ENCODE measurements at regions not wholly inside any gene's neighbourhood (a gene's known extent, or its start where the extent isn't known, plus 50 kb on each side); places are given as distances from the start of the nearest gene placed in this dataset.
A peak's percentile ranks its signal among the peaks of the same experiment; 100 is the strongest.

DNA sequence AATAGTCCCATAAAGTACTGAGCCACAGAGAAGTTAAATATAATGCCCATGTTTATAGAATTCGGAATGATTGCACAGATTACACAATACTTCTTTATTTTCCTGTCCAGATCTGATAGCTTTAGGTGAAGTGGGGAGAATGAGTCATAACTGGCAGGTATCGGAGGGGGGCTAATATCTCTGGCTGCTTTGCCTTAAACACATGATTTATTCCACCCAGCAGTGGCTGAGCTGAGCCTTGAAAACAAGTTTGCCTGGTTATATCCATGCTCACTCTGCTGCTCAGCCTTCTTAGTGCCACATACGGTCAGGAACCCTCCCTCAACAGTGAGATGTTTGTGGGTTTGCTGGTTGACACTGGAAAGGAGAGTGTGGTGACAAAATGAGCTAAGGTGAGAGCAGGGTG is 119.7 kb upstream of the ZNF648 start:
- CTCF ChIA-PET = interaction anchor here (0.8 to 2.1 kb wide), 3 partner anchors 9 to 38 kb away, joined by 3 to 7 read pairs (median 5); no protein-coding TSS in a partner anchor
- DNase-seq (ENCODE audit: extremely low spot score) = no peak
- POLR2A ChIA-PET = no interaction called here

DNA sequence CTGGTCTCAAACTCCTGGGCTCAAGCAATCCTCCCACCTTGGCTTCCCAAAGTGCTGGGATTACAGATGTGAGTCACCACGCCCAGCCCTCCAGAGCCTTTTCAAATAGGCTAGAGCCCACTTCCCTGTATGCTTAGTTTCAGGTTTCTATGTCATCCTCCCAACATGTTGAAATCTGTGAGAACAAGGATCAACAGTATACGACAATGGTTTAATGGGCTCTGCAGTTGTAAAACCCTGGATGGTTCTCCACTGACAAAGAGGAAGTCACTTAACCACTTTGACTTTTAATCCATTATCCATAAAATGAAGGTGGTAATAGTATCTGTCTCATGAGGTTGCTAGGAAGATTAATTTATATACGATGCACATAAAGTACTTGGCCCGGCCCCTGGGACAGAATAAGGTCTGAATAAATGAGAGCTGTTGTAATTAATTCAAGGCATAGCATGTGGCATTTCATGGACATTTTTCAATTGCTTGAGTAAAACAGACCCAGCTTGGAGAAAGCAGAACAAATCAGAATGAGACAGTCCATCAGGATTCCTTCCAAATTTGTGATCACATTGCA is 113.9 kb upstream of the ZNF648 start:
- CTCF ChIA-PET = interaction anchor here (0.6 kb wide), 1 partner anchor 33 kb away, joined by 3 read pairs; no protein-coding TSS in a partner anchor
- no peak for TF ChIP-seq CTCF (IDR thresholded peaks at IDR 0.05; ENCODE audit: control extremely low read depth, extremely low read depth, low read depth, missing control alignments)
- no peak for DNase-seq (ENCODE audit: extremely low spot score)
- POLR2A ChIA-PET = no interaction called here

More for the DNA sequence above, 119.7 kb upstream of the ZNF648 start:
- no peak for TF ChIP-seq CTCF (IDR thresholded peaks at IDR 0.05; ENCODE audit: control extremely low read depth, extremely low read depth, low read depth, missing control alignments)

DNA sequence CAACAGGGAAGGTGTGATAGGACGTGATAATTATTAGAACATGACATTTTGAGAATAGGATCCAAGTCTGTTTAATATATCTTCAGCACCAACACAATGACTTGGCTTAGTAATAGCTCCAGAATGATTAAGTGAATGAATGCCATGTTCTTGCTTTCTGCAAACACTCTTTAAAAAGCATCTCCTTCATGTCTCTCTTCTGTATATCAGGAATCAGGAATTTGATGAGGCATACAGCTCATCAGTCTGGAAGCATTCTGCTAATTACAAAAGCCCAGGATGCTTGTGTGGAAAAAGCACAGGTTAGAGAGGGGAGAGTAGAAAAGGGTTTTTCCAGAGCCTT is 113.0 kb upstream of the ZNF648 start:
- ChIA-PET CTCF (interaction anchor here (1.0 kb wide), 1 partner anchor 222 kb away, joined by 3 read pairs; no protein-coding TSS in a partner anchor), POLR2A (no interaction called here)
- DNase-seq (ENCODE audit: extremely low spot score) = no peak
- TF ChIP-seq CTCF (IDR thresholded peaks at IDR 0.05; ENCODE audit: control extremely low read depth, extremely low read depth, low read depth, missing control alignments) = no peak

GRCh38 chr1:182173808-182174512 is 112.4 kb upstream of the ZNF648 start:
- ChIA-PET CTCF (interaction anchor here (1.0 to 1.8 kb wide), 3 partner anchors 25 to 223 kb away, joined by 3 to 8 read pairs (median 3); no protein-coding TSS in a partner anchor), POLR2A (no interaction called here)
- no peak for DNase-seq (ENCODE audit: extremely low spot score)
- TF ChIP-seq CTCF (IDR thresholded peaks at IDR 0.05; ENCODE audit: control extremely low read depth, extremely low read depth, low read depth, missing control alignments) = no peak

GRCh38 chr1:182172699-182173098 is 111.2 kb upstream of the ZNF648 start:
- CTCF ChIA-PET = interaction anchor here (0.7 to 1.8 kb wide), 4 partner anchors 10 to 223 kb away, joined by 3 to 8 read pairs (median 4); no protein-coding TSS in a partner anchor
- no peak for DNase-seq (ENCODE audit: extremely low spot score)
- POLR2A ChIA-PET = no interaction called here
- no peak for TF ChIP-seq CTCF (IDR thresholded peaks at IDR 0.05; ENCODE audit: control extremely low read depth, extremely low read depth, low read depth, missing control alignments)

DNA sequence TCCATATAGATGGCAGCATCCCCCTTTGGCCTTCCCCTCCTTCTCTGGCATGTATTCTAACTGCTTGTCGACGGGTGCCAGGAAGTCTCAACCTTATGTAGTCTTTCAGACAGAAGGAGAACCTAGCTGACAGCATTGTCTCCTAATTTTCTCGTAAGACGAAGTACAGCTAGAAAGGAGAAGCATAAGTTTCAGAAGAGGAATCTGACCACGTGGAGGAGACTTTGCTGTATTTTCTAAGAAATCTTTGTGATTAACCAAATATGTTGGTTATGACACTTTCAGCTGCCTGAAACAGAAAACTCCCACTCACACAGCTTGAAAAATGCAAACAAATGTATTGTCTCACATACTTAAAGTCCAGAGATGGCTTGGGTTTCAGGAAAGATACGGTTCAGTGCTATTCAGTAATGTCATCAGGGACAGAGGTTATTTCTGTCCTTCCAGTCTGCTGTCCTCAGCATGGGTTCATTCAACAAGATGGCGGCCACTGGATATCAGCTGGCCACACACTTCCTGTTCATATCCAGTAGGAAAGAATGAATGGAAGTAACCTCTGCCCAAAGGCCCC is 109.5 kb upstream of the ZNF648 start:
- peak; percentile 39 for DNase-seq (ENCODE audit: extremely low spot score)
- ChIA-PET CTCF (interaction anchor here (0.9 to 2.5 kb wide), 7 partner anchors 9 to 225 kb away, joined by 3 to 18 read pairs (median 7); no protein-coding TSS in a partner anchor), POLR2A (interaction anchor here (0.6 kb wide), 1 partner anchor 83 kb away, joined by 3 read pairs; no protein-coding TSS in a partner anchor)
- no peak for TF ChIP-seq CTCF (IDR thresholded peaks at IDR 0.05; ENCODE audit: control extremely low read depth, extremely low read depth, low read depth, missing control alignments)

All from GM10248 (cell line).